Suppressor macrophage treated with lipopolysaccharide for 4 hours (primary cell): ENCODE measurements at regions not wholly inside any gene's neighbourhood (a gene's known extent, or its start where the extent isn't known, plus 50 kb on each side); places are given as distances from the start of the nearest gene placed in this dataset.
"Not testable (repeated sequence)": the region's sequence is repeated elsewhere in the genome, so short reads cannot be mapped to it uniquely, and the experiment has no call there.

Experiments used
- DNase-seq: peaks from one replicate; pipeline ENCODE4 v3.0.0-alpha.2; 2020

DNA sequence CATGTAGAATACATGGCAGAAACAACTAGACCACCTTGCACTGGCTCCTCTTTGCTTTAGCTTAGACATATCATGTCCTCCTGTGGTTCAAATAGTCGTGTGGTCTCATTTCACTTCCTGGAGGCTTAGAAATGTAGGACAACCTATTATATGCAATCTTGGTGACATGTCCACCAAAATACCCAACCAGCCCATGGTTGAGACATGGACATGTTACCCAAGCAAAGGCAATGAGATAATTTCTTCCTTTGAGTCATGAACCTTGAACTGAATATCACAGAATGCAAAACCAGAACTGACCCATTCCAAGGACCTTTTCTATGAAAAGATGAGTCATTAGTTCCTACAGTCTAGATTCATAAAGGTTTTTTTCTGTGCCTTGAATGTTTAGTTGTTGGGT, 309.0 kb upstream of the MDFIC2 start:
- peak; percentile 31 for DNase-seq

DNA sequence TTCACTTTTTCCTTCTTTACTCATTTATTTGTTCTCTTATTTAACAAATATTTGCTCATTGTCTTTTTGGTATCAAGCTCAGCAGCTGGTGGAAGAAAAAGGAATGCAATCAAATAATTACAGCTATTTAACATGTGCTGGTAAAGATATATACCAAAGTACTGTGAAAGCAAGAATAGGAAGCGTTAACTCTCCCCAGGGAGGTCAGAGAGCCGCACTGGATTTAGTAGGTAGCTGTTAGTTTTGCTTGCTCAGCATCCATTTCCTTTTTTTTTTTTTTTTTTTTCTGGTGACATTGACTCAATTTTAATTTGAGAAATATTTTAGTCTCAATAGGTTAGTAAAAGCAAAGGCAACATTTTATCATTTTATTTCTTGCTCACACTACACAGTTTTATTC, 308.5 kb upstream of the MDFIC2 start:
- DNase-seq, result no peak

DNA sequence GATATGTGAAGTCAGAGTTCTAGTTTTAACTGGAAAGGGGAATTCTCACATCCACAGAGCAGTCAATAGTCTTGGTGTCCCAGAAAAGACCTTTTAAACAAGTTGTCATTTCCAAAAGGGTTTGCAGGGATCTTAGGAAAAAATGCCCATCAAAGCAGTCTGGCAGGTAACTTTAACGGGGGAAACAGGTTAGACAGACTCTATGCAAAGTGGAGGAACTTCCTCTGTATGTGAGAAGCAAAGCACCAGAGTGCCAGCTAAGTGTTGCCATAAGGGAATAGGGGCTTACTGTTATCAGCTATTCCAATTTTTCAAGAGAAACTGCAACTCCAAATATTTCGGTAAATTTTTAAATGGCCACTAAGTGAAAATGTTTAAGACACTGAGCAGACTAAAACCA, 307.9 kb upstream of the MDFIC2 start:
- DNase-seq, result no peak

DNA sequence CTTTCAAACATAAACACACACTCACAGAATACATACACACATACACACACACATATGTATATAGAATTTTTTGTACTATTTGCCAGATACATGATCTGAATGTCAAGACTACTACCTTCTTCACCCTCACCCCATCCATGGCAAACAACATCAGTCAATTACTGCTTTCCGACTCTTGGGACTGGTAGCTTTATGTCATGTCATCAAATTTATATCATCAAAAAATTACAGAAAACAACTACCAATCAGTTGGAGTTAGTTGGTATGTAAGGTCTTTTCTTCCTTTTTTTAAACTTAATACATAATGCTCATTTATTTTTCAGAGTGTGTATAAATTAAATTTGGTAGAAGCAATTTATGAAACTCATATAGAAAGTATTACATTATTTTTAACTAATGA, 305.7 kb upstream of the MDFIC2 start:
- no peak for DNase-seq

DNA sequence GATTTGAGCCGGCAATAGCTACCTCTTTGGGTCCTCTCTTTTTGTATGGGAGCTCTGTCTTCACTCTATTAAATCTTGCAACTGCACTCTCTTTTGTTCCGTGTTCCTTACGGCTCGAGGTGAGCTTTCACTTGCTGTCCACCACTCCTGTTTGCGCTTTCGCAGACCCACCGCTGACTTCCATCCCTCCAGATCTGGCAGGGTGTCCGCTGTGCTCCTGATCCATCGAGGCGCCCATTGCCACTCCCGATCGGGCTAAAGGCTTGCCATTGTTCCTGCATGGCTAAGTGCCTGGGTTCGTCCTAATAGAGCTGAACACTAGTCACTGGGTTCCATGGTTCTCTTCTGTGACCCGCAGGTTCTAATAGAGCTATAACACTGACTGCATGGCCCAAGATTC, 304.9 kb upstream of the MDFIC2 start:
- DNase-seq, result not testable (repeated sequence)

DNA sequence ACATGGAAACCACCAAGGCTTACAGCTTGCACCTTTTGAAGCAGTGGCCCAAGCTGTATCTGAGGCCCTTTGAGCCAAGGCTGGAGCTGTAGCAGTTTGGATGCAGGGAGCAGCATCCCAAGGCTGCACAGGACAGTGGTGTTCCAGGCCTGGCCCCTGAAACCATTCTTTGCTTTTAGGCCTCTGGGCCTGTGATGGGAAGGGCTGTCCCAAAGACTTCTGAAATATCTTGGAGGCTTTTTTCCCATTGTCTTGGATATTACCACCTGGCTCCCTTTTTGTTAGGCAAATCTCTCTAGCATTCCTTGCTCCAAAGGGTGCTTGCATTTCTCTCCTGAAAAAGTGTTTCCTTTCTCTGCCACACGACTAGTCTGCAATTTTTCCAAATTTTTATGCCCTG, 302.8 kb upstream of the MDFIC2 start:
- DNase-seq, result no peak

DNA sequence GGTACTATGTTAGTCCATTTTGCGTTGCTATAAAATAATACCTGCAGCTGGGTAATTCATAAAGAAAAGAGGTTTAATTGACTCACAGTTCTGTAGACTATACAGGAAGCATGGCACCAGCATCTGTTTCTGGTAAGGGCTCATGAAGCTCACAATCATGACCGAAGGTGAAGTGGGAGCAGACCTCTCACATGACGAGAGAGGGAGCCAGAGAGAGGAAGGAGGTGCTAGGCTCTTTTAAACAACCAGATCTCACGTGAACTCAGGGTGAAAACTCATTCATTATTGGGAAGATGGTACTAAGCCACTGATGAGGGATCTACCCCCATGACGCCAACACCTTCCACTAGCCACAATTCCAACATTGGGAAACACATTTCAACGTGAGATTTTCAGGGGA, 301.7 kb upstream of the MDFIC2 start:
- DNase-seq, result no peak

DNA sequence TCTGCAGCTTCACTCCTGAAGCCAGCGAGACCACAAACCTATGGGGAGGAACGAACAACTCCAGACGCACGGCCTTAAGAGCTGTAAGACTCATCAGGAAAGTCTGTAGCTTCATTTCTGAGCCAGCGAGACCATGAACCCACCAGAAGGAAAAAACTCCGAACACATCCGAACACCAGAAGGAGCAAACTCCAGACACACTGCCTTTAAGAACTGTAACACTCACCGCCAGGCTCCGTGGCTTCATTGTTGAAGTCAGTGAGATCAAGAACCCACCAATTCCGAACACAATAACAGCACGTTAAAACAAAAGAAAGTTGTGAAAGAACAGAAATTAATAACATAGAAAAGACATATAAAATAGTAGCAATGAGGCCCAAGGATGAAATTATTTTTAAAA, 300.5 kb upstream of the MDFIC2 start:
- DNase-seq, result no peak

DNA sequence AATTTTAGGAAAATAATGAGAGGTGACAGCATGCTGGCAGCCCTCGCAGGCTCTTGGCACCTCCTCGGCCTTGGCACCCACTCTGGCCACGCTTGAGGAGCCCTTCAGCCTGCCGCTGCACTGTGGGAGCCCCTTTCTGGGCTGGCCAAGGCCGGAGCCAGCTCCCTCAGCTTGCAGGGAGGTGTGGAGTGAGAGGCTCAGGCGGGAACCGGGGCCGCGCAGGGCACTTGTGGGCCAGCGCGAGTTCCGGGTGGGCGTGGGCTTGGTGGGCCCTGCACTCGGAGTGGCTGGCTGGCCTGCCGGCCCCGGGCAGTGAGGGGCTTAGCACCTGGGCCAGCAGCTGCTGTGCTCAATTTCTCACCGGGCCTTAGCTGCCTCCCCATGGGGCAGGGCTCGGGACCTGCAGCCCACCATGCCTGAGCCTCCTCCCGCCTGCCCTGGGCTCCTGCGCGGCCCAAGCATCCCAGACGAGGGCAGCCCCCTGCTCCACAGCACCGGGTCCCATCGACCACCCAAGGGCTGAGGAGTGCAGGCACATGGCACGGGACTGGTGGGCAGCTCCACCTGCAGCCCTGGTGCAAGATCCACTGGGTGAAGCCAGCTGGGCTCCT, 299.3 kb upstream of the MDFIC2 start:
- DNase-seq, result not testable (repeated sequence)

DNA sequence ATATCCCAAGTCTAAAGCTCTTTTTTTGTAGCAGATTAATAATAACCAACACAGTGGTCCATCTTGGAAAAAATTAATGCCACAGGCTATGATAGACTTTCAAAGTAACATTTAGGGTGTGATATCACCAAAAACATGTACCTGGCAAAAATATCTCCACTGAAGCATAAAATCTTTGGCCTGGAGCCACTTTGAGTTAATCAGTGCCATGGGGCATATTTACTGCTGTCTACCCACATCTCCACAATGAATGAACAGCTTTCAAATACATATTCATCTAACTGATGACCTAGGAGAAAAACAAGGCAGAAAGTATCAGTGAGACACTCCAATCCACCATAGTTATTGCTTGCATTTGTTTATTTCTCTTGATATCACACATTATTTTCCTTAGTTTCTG, 296.0 kb upstream of the MDFIC2 start:
- DNase-seq, result no peak

DNA sequence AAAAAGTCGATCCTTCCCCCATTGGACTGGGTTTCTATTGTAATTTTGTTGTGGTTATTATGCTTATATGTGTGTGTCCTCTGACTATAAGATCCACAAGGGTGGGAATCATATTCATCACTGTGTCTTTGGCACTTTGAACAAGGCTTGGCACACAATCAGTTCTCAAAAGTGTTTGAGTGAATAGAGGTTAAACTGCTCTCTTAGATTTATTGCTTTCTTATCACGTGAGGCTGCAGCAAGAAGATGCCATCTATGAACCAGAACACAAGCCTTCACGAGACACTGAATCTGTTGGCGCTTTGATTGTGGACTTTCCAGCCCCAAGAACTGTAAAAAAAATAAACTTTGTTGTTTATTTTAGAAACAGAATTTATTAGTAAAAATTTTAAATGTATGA, 295.0 kb upstream of the MDFIC2 start:
- DNase-seq, result no peak

DNA sequence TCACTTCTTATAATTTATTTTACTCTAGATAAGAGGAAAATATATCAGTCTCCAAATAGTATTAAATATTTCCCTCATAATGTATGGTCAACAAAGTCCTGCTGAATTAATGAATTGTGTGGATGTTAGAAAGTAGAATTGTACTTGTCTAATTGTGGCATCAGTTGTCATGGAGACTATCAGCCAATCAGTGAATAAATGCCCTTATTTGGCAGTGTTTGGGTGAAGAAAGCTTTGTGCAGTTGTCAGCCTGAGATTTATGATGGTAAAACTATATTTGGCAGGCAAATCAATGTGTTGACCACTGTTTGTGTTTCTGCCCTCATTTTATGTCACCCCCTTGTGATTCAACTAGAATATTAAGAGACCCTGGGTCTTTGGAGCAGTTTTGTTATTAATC, 293.6 kb upstream of the MDFIC2 start:
- no peak for DNase-seq

DNA sequence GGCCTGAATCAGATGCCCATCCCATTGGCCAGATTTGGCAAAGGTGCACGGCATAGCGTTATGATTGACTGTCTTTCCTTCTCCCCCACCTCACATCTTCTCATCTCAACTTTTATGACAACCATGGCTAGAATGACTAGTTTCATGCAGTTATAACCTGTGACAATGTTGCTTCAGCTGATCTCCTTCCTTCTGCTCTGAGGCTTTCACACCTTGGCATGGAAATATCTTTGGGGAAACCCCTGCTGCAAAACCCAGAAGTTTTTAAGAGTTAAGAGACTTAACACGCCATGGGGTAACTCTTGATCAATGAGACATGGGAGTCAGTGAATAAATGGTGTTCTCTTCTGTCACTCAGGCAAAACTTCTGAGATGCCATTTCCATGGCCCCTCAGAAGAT, 290.7 kb upstream of the MDFIC2 start:
- DNase-seq, result no peak

DNA sequence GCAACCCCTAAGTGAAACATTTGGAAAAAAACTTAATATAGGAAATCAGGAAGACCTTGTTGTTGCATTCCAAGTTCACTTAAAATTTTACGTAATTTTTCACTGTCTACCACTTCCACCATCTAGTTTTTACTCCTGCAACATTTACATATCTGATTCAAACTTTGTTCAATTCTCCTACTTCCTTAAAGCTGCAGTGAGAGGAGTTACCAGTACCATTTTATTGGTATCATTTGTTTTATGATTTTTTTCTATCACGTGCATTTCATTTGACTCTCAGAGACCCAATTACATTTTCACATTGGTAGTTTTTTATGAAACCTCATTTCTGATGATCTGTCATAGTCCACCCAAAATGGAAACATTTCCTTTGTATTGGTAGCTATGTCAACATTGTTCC, 284.9 kb upstream of the MDFIC2 start:
- DNase-seq, result no peak

DNA sequence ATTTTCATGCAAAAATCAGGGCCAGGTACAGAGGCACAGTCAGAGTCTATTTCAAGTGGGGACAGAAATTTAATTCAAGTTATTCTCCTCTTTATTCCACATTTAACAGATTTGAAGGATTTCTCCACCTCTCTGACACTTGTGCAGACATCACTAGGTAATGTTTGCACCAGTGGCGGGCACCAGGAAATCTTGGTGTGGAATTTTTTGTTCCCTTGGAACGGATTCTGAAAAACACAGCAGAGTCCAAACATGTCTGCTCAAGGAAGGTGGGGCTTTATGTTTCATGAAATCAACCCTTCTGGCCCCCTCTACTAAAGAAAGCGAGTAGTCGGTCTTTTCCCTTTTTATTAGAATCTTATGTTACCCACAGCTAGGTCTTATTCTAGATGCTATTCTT, 271.2 kb upstream of the MDFIC2 start:
- no peak for DNase-seq

DNA sequence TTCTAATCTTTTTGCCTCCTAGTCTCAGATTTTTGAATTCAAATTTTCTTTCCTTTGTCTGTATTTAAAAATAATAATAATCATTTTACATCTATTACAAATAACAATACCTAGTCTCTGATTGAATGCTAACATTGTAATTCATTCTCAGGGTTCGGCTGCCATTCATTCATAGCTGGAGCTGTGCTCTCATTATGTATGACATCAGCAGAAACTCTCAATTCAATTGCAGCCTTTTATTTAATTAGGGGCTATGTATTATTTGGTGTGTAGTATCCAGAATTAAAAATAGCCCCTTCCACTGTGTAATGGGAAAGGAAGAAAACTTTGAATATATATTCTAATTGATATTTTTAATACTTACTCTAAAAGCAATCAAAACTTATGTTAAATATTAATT, 270.4 kb upstream of the MDFIC2 start:
- DNase-seq, result no peak

DNA sequence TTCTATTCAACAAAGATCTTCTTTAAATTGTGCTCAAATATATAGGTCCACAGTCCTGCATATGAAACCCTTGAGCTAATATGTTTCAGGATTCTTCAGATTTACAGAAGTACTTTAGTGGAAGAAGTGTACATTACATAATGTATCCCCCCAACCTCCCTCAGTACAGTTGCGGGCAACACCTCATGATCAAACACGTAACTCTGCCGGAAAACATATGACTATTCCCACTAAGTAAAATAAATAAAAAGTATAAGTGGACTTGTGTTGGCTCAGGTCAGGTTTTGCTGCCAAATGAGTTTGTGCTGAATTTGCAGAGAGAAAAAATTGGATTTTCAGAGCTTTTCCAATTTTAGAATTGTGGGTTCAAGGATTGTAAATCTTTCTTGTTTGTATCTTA, 267.6 kb upstream of the MDFIC2 start:
- no peak for DNase-seq

DNA sequence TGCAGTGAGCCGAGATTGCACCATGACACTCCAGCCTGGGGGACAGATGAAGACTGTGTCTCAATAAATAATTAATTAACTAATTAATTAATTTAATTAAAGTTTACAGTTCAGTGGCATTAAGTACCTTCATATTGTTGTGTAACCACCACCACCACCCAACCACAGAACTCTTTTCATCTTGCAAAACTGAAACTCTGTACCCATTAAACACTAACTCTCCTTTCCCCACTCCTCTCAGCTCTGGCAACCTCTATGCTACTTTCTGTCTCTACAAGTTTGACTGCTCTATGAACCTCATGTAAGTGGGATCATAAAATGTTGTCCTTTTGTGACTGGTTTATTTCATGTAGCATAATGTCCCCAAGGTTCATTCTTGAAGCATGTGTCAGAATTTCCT, 259.3 kb upstream of the MDFIC2 start:
- no peak for DNase-seq

DNA sequence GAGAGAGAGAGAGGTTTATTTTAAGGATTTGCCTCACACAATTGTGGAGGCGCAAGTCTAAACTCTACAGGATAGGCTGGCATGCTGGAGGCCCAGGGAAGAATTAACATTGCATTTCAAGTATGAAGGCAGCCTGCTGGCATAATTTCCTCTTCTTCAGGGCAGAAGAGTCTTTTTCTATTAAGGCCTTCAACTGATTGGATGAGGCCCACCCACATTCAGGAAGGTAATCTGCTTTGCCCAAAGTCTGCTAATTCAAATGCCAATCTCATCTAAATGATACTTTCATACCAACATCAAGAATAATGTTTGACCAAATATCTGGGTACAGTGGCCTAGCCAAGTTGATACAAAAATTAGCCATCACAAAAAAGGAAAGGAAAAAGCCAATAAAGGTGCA, 258.1 kb upstream of the MDFIC2 start:
- DNase-seq, result no peak

DNA sequence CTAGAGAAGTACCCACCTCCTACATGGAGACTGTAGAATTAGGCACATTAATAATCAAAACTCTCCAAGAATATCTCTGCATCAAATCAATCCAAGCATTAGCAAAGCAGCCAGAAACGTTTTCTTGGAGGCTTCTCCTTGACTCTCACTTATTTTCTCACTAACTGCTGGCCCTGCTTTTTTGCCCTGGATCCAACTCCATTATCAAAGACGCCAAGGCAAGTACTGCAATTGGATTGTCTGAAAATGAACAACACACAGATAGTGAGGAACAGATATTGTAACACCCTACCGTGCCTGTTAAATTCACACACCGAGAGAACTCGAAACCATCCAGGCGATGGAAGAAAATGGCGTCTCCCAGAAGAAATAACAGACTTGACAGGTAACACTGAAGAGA, 256.2 kb upstream of the MDFIC2 start:
- no peak for DNase-seq

DNA sequence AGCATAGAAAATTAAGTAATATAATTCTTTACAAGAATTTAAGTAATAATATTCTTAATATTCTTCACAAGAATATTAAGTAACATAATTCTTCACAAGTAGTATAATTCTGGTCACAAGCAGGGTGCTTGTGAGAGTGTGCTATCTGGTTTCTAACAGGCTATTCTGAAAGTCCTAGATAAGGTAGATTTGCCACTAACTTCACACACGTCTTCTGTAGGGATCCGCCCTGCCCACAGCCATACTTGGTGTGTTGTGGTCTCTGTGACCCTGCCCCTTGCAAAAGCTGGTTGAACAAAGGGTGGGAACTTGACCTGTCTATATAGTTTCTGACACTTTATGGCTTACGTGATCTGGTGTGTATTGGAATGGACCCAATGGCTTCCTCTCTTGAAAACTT, 253.4 kb upstream of the MDFIC2 start:
- DNase-seq, result no peak

DNA sequence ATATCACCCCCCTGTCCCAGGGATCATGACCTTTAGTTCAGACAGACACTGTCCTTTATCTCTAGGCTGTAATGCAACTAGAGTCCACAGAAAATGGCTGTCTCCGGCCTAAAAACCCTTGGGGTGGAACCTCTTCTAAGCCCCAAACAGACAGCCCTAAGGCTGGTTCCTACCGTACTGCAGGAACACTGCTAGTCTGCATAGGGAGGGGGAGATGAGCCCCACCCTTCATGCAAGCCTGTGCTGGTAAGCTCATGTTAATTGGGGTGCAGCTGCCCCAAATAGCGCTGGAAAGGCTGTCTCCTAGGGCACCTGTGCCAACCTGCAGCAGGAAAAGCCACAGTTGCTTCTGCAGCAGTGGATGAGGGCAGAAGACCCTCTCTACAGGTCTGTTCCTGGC, 252.1 kb upstream of the MDFIC2 start:
- DNase-seq, result no peak

DNA sequence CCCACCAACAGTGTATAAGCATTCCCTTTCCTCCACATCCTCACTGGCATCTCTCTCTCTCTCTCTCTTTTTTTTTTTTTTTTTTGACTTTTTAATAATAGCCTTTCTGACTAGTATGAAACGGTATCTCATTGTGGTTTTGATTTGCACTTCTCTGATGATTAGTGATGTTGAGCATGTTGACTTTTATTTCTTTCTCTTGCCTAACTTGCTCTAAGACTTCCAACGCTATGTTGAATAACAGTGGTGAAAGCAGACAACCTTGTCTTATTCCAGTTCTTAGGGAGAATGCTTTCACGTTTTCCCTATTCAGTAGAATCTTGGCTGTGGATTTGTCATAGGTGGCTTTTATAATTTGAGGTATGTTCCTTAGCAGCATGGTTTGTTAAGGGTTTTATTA, 249.4 kb upstream of the MDFIC2 start:
- DNase-seq, result no peak

DNA sequence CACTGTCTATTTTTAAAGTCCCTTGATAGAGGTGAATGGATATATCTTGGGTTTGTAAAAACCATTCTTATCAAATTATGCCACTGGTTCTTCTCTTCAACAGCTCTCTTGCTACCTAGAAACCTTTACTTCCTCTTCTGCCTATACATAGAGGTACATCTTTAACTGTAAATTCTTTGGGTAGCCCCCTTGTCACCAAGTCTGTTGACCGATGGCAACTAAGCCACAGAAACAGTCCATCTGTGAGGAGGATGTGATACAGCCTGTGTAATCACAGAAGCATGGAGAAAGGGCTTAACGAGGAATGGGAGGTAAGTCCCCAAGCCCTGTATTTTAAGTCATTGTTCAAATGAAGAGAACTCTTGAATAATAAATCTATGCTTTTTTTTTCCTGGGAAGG, 246.5 kb upstream of the MDFIC2 start:
- DNase-seq, result no peak

DNA sequence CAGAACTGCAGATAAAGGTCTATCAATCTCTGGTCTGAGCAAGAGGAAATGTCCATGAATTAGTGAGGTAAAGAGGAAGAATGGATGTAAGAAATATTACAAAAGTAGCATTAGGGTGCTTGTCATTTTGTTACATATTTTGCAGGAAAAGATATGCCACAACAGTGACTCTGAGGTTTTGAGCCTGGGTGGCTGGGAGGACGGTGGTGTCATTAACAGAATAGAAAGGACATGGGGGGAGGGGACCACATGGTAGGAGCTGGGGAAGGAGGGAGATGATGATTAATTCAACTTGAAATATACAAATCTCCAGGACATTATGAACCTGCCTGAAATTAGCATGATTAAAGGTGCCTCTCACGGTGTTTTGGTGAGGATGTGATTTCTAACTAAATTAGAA, 245.5 kb upstream of the MDFIC2 start:
- DNase-seq, result no peak

DNA sequence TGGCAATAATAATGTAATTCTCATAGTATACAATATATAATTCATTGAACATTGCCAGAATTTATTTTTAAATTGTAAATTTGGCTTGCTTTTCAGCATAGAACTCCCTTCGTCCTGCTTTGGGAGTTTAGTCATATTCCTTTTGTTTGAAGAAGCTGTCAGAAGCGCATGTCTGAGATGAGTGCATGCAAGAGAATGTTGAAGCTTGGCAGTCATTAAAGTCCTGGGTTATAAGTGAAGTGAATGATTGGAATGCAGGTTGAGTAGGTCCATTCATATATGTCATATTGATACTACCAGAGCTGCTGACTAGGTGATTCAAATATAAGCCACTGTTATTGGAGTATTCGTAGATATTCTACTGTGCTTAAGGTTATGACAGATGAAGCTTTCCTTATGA, 243.6 kb upstream of the MDFIC2 start:
- DNase-seq, result no peak
